MG63 (cell line): ENCODE measurements at regions not wholly inside any gene's neighbourhood (a gene's known extent, or its start where the extent isn't known, plus 50 kb on each side); places are given as distances from the start of the nearest gene placed in this dataset.

ENCODE experiments used
- DNase-seq: peaks from one replicate; pipeline ENCODE4 v3.0.0-alpha.2; 2020
- H3K27me3 ChIP-seq: fragments of 250-450 bp; sonication (Bioruptor Pico); 2 replicates; pipeline ENCODE4 v1.5.1; 2020; ENCODE audit warnings: mild to moderate bottlenecking, moderate library complexity
- H3K36me3 ChIP-seq: fragments of 250-450 bp; sonication (Bioruptor Pico); 2 replicates; pipeline ENCODE4 v1.5.1; 2020; ENCODE audit warnings: mild to moderate bottlenecking, moderate library complexity
- H3K4me3 ChIP-seq: fragments of 250-450 bp; sonication (Bioruptor Pico); 2 replicates; pipeline ENCODE4 v1.5.1; 2020; ENCODE audit warnings: mild to moderate bottlenecking, moderate library complexity
- H3K9me3 ChIP-seq: fragments of 250-450 bp; sonication (Bioruptor Pico); 2 replicates; pipeline ENCODE4 v1.5.1; 2020; ENCODE audit warnings: mild to moderate bottlenecking, moderate library complexity

- Histone ChIP-seq H3K27me3 (no peaks in the 10 kb centered on the region), H3K9me3 (no peaks in the 10 kb centered on the region), H3K4me3 (no peak overlapping the region), H3K36me3 (no peaks in the 10 kb centered on the region)
- no peak for DNase-seq
Measured at GRCh38 chr7:17462131-17462631, 163.7 kb downstream of the AHR start.

GRCh38 chr7:17463511-17464085 is 165.1 kb downstream of the AHR start:
- Histone ChIP-seq H3K4me3 (no peak overlapping the region), H3K36me3 (no peaks in the 10 kb centered on the region), H3K9me3 (no peaks in the 10 kb centered on the region), H3K27me3 (no peaks in the 10 kb centered on the region)
- DNase-seq: no peak

- Histone ChIP-seq H3K36me3 (no peaks in the 10 kb centered on the region), H3K4me3 (no peak overlapping the region), H3K27me3 (no peaks in the 10 kb centered on the region), H3K9me3 (no peaks in the 10 kb centered on the region)
- no peak for DNase-seq
Measured at GRCh38 chr7:17466216-17466615, 167.8 kb downstream of the AHR start.

GRCh38 chr7:17467386-17467945 is 169.0 kb downstream of the AHR start:
- Histone ChIP-seq H3K4me3 (no peak overlapping the region), H3K36me3 (no peaks in the 10 kb centered on the region), H3K27me3 (no peaks in the 10 kb centered on the region), H3K9me3 (no peaks in the 10 kb centered on the region)
- no peak for DNase-seq

- Histone ChIP-seq H3K9me3 (no peaks in the 10 kb centered on the region), H3K27me3 (no peaks in the 10 kb centered on the region), H3K36me3 (no peaks in the 10 kb centered on the region), H3K4me3 (no peak overlapping the region)
- no peak for DNase-seq
Measured at GRCh38 chr7:17471325-17471724, 172.9 kb downstream of the AHR start.

- Histone ChIP-seq H3K27me3 (no peaks in the 10 kb centered on the region), H3K36me3 (no peaks in the 10 kb centered on the region), H3K4me3 (no peak overlapping the region), H3K9me3 (no peaks in the 10 kb centered on the region)
- no peak for DNase-seq
Measured at GRCh38 chr7:17472518-17472917, 174.1 kb downstream of the AHR start.

- Histone ChIP-seq H3K9me3 (no peaks in the 10 kb centered on the region), H3K36me3 (no peaks in the 10 kb centered on the region), H3K27me3 (no peaks in the 10 kb centered on the region), H3K4me3 (no peak overlapping the region)
- no peak for DNase-seq
Measured at GRCh38 chr7:17472939-17473338, 174.5 kb downstream of the AHR start.

- Histone ChIP-seq H3K9me3 (no peaks in the 10 kb centered on the region), H3K36me3 (no peaks in the 10 kb centered on the region), H3K27me3 (no peaks in the 10 kb centered on the region), H3K4me3 (no peak overlapping the region)
- no peak for DNase-seq
Measured at GRCh38 chr7:17474724-17475344, 176.4 kb downstream of the AHR start.

GRCh38 chr7:17477182-17477581 is 178.7 kb downstream of the AHR start:
- no peaks in the 10 kb centered on the region for H3K27me3 ChIP-seq
- no peaks in the 10 kb centered on the region for H3K9me3 ChIP-seq
- H3K4me3 ChIP-seq: no peak overlapping the region
- H3K36me3 ChIP-seq: no peaks in the 10 kb centered on the region
- DNase-seq: no peak

GRCh38 chr7:17481118-17481517 is 182.7 kb downstream of the AHR start:
- Histone ChIP-seq H3K9me3 (no peaks in the 10 kb centered on the region; the same call in 1 of the 2 replicates), H3K27me3 (no peaks in the 10 kb centered on the region), H3K4me3 (no peak overlapping the region), H3K36me3 (no peaks in the 10 kb centered on the region)
- no peak for DNase-seq

- Histone ChIP-seq H3K27me3 (no peaks in the 10 kb centered on the region), H3K9me3 (no peaks in the 10 kb centered on the region; the same call in 1 of the 2 replicates), H3K4me3 (no peak overlapping the region), H3K36me3 (no peaks in the 10 kb centered on the region)
- no peak for DNase-seq
Measured at GRCh38 chr7:17485368-17485767, 186.9 kb downstream of the AHR start.

GRCh38 chr7:17485904-17486303 is 187.5 kb downstream of the AHR start:
- Histone ChIP-seq H3K9me3 (no peaks in the 10 kb centered on the region; the same call in 1 of the 2 replicates), H3K4me3 (no peak overlapping the region), H3K27me3 (no peaks in the 10 kb centered on the region), H3K36me3 (no peaks in the 10 kb centered on the region)
- no peak for DNase-seq

GRCh38 chr7:17486835-17487234 is 188.4 kb downstream of the AHR start:
- Histone ChIP-seq H3K36me3 (no peaks in the 10 kb centered on the region), H3K4me3 (no peak overlapping the region), H3K9me3 (no peaks in the 10 kb centered on the region; the same call in 1 of the 2 replicates), H3K27me3 (no peaks in the 10 kb centered on the region)
- DNase-seq: no peak

- no peak for DNase-seq
- Histone ChIP-seq H3K9me3 (no peaks in the 10 kb centered on the region; the same call in 1 of the 2 replicates), H3K27me3 (no peaks in the 10 kb centered on the region), H3K36me3 (no peaks in the 10 kb centered on the region), H3K4me3 (no peak overlapping the region)
Measured at GRCh38 chr7:17487343-17487742, 188.9 kb downstream of the AHR start.

GRCh38 chr7:17488829-17489228 is 190.4 kb downstream of the AHR start:
- no peaks in the 10 kb centered on the region for H3K27me3 ChIP-seq
- no peak for DNase-seq
- no peak overlapping the region for H3K4me3 ChIP-seq
- no peaks in the 10 kb centered on the region for H3K36me3 ChIP-seq
- no peaks in the 10 kb centered on the region; the same call in 1 of the 2 replicates for H3K9me3 ChIP-seq

- Histone ChIP-seq H3K27me3 (no peaks in the 10 kb centered on the region), H3K36me3 (no peaks in the 10 kb centered on the region), H3K9me3 (no peaks in the 10 kb centered on the region; the same call in 1 of the 2 replicates), H3K4me3 (no peak overlapping the region)
- DNase-seq: no peak
Measured at GRCh38 chr7:17489961-17490360, 191.5 kb downstream of the AHR start.

- no peaks in the 10 kb centered on the region for H3K36me3 ChIP-seq
- H3K9me3 ChIP-seq: no peaks in the 10 kb centered on the region; the same call in 1 of the 2 replicates
- H3K27me3 ChIP-seq: no peaks in the 10 kb centered on the region
- H3K4me3 ChIP-seq: no peak overlapping the region
- no peak for DNase-seq
Measured at GRCh38 chr7:17490825-17491224, 192.4 kb downstream of the AHR start.

- H3K9me3 ChIP-seq: no peaks in the 10 kb centered on the region
- H3K36me3 ChIP-seq: no peaks in the 10 kb centered on the region
- no peaks in the 10 kb centered on the region for H3K27me3 ChIP-seq
- no peak for DNase-seq
- H3K4me3 ChIP-seq: no peak overlapping the region
Measured at GRCh38 chr7:17492437-17492836, 194.0 kb downstream of the AHR start.
